ENCODE measurements at regions not wholly inside any gene's neighbourhood (a gene's known extent, or its start where the extent isn't known, plus 50 kb on each side); places are given as distances from the start of the nearest gene placed in this dataset.
"Not testable (repeated sequence)": the region's sequence is repeated elsewhere in the genome, so short reads cannot be mapped to it uniquely, and the experiment has no call there.

GRCh38 chr9:75197561-75197960 is 109.2 kb downstream of the OSTF1 start:
- TF ChIP-seq CTCF (IDR thresholded peaks at IDR 0.05; ENCODE audit: low read length, missing control alignments), result no peak
- peak; percentile 35 for DNase-seq (ENCODE audit: low read depth)

GRCh38 chr9:75198436-75198835 is 110.1 kb downstream of the OSTF1 start:
- no peak for DNase-seq (ENCODE audit: low read depth)
- no peak overlapping the region for H3K4me3 ChIP-seq (replicated peaks; ENCODE audit: low read depth, low read length)
- TF ChIP-seq CTCF (IDR thresholded peaks at IDR 0.05; ENCODE audit: low read length, missing control alignments), result no peak

More at GRCh38 chr9:75197561-75197960, 109.2 kb downstream of the OSTF1 start:
- no peak overlapping the region for H3K4me3 ChIP-seq (replicated peaks; ENCODE audit: low read depth, low read length)

- DNase-seq (ENCODE audit: low read depth), result peak; percentile 69
- TF ChIP-seq CTCF (IDR thresholded peaks at IDR 0.05; ENCODE audit: low read length, missing control alignments), result peak; percentile 63
These were observed 112.7 kb downstream of the OSTF1 start for GRCh38 chr9:75200892-75201470.

GRCh38 chr9:75201480-75202209 is 113.3 kb downstream of the OSTF1 start:
- H3K4me3 ChIP-seq (replicated peaks; ENCODE audit: low read depth, low read length), result no peak overlapping the region
- no peak for DNase-seq (ENCODE audit: low read depth)
- TF ChIP-seq CTCF (IDR thresholded peaks at IDR 0.05; ENCODE audit: low read length, missing control alignments), result no peak

More at GRCh38 chr9:75200892-75201470, 112.7 kb downstream of the OSTF1 start:
- no peak overlapping the region for H3K4me3 ChIP-seq (replicated peaks; ENCODE audit: low read depth, low read length)

- H3K4me3 ChIP-seq (replicated peaks; ENCODE audit: low read depth, low read length); DNase-seq (ENCODE audit: low read depth): not testable (repeated sequence)
These were observed 119.7 kb downstream of the OSTF1 start for GRCh38 chr9:75207997-75208396.

- DNase-seq (ENCODE audit: low read depth), result no peak
- no peak overlapping the region for H3K4me3 ChIP-seq (replicated peaks; ENCODE audit: low read depth, low read length)
- TF ChIP-seq CTCF (IDR thresholded peaks at IDR 0.05; ENCODE audit: low read length, missing control alignments), result no peak
These were observed 121.9 kb downstream of the OSTF1 start for GRCh38 chr9:75210215-75210614.

- TF ChIP-seq CTCF (IDR thresholded peaks at IDR 0.05; ENCODE audit: low read length, missing control alignments), result no peak
- no peak overlapping the region for H3K4me3 ChIP-seq (replicated peaks; ENCODE audit: low read depth, low read length)
- no peak for DNase-seq (ENCODE audit: low read depth)
These were observed 125.5 kb downstream of the OSTF1 start for GRCh38 chr9:75213765-75214164.
